GM18511 (cell line): ENCODE measurements at regions not wholly inside any gene's neighbourhood (a gene's known extent, or its start where the extent isn't known, plus 50 kb on each side); places are given as distances from the start of the nearest gene placed in this dataset.

ENCODE experiments used
- ATAC-seq: cut with Tn5 transposase; IDR thresholded peaks from one replicate; pipeline ENCODE4 v1.9.1; 2021; ENCODE audit warnings: mild to moderate bottlenecking, moderate library complexity; ENCODE audit not compliant: unreplicated experiment

GRCh38 chr4:105092356-105092755 is 54.3 kb upstream of the TET2 start:
- ATAC-seq: no peak

GRCh38 chr4:105092768-105093167 is 53.9 kb upstream of the TET2 start:
- no peak for ATAC-seq

GRCh38 chr4:105093975-105094374 is 52.7 kb upstream of the TET2 start:
- ATAC-seq: no peak
